HG02678 (cell line): ENCODE measurements at regions not wholly inside any gene's neighbourhood (a gene's known extent, or its start where the extent isn't known, plus 50 kb on each side); places are given as distances from the start of the nearest gene placed in this dataset.

Experiments used
- ATAC-seq: cut with Tn5 transposase; IDR thresholded peaks from one replicate; pipeline ENCODE4 v1.9.1; 2021; ENCODE audit warnings: mild to moderate bottlenecking, moderate library complexity; ENCODE audit not compliant: unreplicated experiment

- ATAC-seq, result no peak
Observed at GRCh38 chr5:159422361-159422760, 92.1 kb upstream of the IL12B start.

GRCh38 chr5:159422910-159423309 is 92.6 kb upstream of the IL12B start:
- no peak for ATAC-seq

DNA sequence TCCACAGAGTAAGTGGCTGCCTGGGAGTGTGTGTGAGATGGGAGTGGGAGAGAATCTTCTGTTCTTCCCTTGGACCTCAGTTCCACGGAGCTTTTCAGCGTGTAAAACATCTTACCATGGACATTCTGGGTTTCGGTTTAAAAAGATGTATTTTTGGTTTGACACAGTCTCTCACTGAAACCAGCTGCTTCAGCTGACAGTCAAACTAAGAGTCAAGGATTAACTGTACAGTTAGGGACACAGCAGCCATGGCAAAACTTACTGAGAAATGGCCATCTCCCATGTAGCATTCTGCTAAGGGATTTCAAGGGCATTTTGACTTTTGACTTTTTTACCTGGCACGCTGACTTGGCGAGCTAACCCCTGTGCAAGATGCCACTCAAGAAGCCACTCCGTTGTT is 93.8 kb upstream of the IL12B start:
- ATAC-seq, result peak; percentile 28

DNA sequence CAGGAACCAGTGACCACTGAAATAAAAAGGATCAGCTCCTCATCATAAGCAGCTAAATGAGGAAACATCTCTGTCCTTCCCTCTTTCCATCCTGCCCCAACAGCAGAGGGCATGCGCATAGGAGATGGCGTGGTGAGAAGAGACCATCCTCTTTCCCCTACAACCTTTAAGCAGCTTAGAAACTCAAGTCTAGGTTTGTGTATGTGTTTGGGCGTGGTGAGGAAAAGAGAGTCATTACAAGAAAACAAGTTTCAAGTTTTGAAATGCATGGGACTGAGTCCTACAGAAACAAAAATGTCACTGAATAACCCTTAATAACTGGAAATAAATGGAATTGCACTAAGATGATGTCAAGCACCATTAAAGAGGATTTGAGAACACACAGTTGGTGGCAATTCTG is 96.4 kb upstream of the IL12B start:
- ATAC-seq, result no peak

DNA sequence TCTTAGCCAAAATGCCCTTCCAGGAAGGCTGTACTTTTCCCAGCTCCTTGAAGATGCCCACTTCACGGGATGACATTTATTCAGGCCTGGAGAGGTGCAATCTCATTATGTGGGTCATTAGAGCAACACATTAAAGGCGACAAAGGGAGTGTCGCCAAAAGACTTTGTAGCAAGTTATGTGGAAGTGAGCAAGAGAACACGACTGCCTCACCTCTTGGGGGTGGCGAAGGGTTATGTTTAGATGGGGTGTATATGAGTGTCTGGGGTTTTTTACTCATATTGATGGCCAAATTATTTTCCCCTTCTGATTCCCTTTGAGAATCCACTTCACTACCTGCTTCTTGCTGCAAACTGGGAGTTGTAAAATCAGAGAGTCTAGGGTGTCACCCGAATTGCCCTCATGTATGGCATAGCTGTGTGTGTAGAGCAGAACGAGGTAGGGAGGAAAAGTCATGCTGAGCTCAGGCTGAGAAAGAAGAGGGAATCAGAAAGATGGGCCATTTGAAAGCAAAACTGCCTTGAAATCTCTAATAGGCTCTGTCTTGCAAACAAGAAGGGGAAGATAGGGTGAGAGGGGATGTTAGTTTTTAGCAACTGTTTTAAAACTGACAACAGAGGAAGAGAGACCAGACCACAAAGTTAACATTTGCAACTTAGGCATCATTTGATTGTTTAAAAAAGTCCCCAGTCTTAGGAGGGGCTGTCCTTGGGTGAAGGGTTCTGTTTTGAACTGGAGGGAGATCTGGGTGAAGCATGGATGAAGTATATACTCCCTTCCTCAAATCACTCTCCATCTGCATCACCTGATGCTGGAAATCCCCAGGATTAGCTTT is 97.1 kb upstream of the IL12B start:
- peak; percentile 83 for ATAC-seq

DNA sequence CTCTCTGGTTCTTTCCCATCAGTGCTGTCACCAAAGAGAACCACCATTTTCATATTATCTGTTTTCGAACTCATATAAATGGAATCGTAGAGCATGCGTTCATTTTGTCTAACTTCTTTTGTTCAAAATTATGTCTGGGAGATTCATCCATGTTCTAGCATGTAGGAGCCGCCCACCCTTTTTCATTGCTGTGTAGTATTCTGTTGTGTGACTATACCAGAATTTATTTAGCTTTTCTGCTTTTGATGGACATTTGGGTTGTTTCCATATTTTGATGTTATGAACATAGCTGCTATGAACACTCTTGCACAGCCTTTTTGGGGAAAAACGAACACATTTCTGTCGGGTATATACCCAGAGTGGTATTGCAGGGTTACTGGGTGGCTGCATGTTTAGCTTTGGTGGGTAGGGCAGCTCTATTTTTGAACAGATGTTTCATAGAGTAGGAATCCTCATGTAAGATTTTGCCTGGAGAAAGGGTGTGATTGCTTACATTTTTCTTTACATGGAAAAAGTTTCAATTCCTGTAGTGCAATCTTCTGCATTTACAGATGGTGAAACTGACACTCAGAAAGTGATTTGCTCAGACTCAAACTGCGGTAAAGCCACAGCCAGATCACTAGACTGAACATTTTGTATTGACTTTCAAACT is 100.2 kb upstream of the IL12B start:
- ATAC-seq, result no peak

GRCh38 chr5:159435855-159436254 is 105.6 kb upstream of the IL12B start:
- no peak for ATAC-seq

GRCh38 chr5:159438092-159438491 is 107.8 kb upstream of the IL12B start:
- no peak for ATAC-seq

- no peak for ATAC-seq
Observed at GRCh38 chr5:159439002-159439401, 108.7 kb upstream of the IL12B start.

- ATAC-seq, result no peak
Observed at GRCh38 chr5:159440235-159440634, 109.9 kb upstream of the IL12B start.

DNA sequence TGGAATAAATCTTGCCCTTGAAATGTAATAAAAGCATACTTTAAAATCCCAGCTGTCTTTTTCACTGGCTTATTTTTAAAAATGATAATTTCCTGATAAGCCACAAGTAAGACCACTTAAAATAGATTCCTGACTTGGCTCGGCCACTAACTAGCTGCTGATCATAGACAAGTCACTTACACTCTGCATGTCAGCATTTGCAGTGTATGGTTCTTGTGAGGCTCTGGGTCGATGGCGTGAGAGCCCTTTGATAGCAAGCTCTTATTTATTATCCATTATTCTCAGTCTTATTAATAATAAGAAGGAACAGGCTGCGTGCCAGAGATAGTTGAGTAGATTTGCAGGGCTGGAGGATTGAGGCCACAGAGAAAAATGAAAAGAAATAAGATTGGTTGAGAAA is 110.7 kb upstream of the IL12B start:
- ATAC-seq, result no peak

DNA sequence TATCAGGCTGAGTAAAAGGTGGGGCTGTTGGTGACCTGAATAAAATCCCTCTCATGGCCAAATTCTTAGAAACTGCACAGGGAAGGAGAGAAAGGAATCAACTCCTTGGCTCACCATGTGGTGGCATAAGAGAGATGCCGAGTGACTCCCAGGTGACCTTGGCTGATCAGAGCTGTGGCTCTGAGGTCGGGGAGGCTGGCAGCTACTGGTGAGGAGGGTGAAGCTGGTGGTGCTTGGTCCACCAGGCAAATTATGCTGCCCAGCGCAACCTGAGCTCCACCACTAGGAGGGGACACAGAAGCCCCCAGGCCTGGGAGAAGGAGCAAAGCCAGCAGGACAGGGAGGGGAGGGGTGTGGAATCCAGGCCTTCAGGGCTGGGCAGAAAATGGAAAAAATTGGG is 111.2 kb upstream of the IL12B start:
- no peak for ATAC-seq

DNA sequence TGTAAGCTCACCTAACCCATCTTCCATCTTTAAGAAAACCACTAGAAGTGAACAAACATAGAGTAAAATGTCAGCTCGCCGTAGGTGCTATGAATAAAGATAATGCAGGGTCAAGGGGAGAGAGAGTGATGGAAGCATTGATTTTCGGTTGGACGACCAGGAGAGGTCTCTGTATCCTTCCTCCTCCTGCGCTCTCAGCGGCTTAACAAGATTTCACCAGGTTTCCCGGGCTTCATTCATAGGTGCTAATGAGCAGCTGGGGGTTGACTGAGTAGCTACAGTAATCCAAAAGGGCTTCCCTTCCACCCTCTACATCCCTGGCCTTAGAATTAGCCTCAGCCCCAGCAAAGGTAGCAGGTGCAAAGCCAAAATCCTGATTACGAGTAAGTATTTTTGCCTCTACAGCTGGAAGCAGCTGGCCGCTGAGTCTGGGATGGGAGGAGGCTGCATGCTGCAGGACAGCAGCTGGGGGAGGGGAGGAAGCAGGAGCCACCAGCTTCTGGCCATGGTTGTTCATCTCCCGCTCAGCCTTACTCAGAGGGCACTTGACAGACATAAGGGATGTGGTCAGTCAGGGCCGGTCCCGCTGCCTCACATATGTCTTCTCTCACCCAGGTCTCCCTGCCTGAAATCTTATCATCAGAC is 112.0 kb upstream of the IL12B start:
- ATAC-seq, result no peak

DNA sequence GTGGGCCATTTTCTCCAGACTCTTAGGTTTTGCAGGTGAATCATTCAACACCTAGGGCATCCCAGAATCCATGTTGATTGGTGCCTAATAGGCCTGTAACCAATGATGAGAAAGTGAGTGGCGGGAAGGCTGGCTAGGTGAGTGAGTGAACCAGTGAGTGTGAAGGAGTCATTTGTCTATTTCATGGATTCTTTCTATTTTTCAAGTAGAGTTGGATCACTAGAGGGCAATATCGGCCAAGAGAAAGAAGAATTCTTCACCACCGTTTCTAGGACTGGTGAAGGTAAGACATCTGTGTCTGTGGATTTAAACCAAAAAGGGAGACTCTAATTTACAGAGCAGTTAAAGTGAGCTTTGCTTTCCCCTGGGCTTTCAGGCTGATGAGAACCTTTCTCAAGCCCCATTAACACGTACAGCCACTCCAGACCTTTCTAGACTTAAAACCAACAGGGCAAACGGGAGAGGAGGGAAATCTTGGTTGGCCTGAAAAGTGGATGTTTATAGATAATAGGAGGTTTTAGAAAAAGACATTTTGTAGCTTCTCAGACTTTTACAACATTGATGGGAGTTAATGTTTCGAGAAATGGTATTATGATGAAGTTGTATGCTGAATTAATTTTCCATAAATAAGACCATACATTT is 114.3 kb upstream of the IL12B start:
- ATAC-seq, result peak; percentile 48

DNA sequence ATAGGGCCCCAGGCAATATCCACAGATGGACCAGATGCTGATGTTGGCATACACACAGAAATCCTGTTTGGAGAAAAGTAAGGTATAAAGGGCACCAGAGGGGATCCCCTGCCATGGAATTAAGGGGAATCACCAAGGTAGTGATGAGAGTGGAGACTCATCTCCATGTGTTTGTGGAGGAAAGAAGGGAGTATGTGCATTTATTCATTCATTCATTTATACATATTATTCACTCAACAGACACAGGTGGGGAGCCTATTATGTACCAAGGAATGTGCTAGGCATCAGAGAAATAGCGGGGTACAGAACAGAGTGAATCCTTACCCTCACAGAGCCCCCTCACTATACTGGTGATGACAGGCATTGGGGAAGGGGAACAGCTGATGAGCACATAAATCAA is 116.8 kb upstream of the IL12B start:
- ATAC-seq, result no peak

DNA sequence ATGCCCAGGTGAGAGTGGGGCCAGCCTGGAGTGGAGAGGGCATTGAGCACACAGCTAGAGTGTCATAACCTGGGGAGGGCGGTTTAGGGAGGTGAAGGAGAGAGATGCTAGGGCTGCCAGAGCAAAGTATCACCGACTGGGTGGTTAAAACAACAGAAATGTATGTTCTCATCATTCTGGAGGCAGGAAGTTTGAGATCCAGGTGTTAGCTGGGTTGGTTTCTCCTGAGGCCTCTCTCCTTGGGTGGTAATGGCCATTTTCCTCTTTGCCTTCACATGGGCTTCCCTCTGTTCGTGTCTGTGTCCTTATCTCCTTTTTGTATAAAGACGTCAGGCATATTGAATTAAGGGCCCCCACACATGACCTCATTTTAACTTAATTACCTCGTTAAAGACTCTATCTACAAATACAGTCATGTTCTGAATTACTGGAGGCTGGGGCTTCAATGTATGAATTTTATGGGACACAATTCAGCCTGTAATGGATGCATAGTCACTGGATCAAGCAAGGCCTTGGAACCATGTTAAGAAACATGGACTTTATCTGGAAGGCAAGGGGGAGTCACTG is 118.6 kb upstream of the IL12B start:
- no peak for ATAC-seq

GRCh38 chr5:159449925-159450324 is 119.6 kb upstream of the IL12B start:
- ATAC-seq, result no peak

DNA sequence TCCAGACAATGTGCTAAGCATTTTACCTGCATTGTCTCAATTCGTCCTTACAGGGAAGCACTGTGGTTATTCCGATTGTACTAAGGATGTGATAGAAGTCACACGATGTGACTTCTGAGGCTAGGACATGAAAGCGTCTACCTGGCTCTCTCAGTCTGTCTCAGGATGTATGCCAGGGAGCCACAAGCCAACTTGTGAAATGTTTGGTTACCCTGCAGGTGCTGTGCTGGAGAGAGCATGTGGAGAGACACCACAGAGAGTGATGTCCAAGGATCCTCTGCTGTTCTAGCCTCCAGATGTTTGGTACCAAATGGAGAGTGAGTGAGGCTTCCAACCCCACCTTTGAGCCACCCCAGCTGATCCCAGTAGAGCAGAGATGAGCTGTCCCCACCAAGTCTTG is 120.1 kb upstream of the IL12B start:
- ATAC-seq, result no peak

- ATAC-seq, result no peak
Observed at GRCh38 chr5:159451197-159452052, 121.1 kb upstream of the IL12B start.

DNA sequence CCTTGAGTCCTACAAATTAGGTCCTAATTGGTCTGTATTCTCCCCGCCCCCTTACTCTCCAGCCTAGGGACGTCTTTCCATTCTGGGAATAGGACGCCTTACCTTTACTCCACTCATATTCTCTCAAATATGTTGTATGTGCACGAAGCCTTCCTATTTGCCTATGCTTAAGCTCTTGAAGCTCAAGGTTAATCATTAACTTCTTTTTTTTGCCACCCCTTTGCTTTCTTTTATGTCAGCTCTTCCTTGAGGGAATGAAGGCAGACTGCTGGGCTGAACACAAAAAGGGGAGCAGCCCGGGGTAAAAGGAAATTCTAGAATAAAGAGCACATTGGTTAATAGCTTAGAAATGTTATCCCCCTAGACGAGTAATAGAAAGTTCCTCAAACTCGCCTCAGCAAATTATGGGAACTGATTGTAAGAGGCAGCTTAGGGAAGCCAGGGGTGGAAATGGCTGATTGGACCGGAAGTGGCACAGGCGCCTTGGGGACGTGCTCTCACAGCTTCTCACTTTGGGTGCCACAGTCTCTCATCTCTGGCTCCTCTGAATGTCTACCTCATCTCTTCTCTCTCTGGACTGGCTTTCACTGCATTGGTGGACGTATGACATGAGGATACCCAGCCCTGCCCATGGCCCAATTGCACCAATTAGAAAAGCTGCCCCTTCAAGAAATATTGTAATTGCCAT is 122.3 kb upstream of the IL12B start:
- no peak for ATAC-seq
